ENCODE measurements at regions not wholly inside any gene's neighbourhood (a gene's known extent, or its start where the extent isn't known, plus 50 kb on each side); places are given as distances from the start of the nearest gene placed in this dataset.

DNA sequence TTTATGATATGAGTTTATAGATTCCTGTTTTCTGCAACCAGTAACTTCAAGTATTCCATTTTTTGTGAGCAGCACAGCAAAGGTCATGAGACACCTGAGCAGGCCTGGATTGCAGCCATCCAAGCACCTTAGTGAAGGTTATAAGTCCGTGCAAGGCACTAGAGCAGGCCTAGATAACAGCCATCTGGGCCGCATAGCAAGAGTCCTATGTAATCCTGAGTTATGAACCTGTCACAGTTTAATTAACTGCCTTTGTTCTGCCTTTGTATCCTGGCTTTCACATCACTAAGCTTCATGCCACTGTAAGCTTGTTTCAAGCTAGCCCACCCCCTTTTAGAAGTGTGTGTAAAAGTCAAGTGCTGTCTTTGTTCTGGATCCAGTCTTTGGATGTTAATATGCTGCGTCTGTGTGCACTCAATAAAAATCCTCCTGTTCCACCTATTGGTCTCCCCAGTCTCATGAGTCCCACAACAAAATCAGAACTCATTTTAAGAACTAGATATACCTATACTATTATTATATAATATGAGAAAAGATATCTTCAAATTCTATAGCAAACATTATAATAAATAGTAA, 556.2 kb upstream of the CHRM3 start:
- no peaks in the 10 kb centered on the region for H3K4me1 Mint-ChIP-seq
- POLR2A ChIA-PET: no interaction called here
- H3K4me1 ChIP-seq (ENCODE audit: control insufficient read depth in 2 of 2, insufficient read depth in 2 of 2, low read length in 2 of 2): no peaks in the 10 kb centered on the region
- peaks cover 4 to 32% (median 10%) of the 10 kb centered on the region in 11 donors for H3K9me3 Mint-ChIP-seq
- H3K36me3 ChIP-seq (ENCODE audit: control insufficient read depth in 2 of 3, insufficient read depth in 3 of 3, low read length in 3 of 3): no peaks in the 10 kb centered on the region
- ATAC-seq (no peak), DNase-seq (no peak)
- no peak overlapping the region for H3K4me3 Mint-ChIP-seq
- H3K27ac ChIP-seq (ENCODE audit: low read depth, low read length): no peak overlapping the region
- peaks cover 0 to 3% (median 0%) of the 10 kb centered on the region in 3 experiments for H3K9me3 ChIP-seq (ENCODE audit: control insufficient read depth in 2 of 3, low read length in 3 of 3)
- intact Hi-C loops (cut with micrococcal nuclease): no loop called here
- no peak overlapping the region for H3K27ac Mint-ChIP-seq
- H3K27me3 Mint-ChIP-seq: no peaks in the 10 kb centered on the region
- no peaks in the 10 kb centered on the region for H3K27me3 ChIP-seq (ENCODE audit: control insufficient read depth in 2 of 2, insufficient read depth in 2 of 2, low read length in 2 of 2)
- no peak overlapping the region for H3K4me3 ChIP-seq (ENCODE audit: low read length)
- H3K36me3 Mint-ChIP-seq: no peaks in the 10 kb centered on the region
- CTCF ChIA-PET: no interaction called here

DNA sequence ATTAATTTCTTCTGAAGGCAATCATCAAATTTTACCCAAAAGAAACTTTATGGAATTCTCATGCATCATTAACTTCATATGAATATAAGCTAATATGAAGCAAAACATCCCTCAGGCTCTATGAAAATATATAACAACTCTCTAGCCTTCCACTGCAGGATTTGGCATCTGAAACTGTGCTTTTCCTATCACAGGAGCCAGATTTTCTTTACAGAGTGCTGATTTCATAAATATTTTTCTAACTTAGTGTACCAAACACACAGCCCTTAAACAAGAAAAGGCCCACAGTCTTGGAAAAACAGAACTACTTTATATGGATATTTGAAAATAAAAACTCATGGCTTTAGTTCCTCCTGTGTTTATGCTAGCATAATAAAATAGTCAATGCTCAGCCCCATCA, 559.5 kb upstream of the CHRM3 start:
- Mint-ChIP-seq H3K27me3 (no peaks in the 10 kb centered on the region), H3K4me3 (no peak overlapping the region), H3K9me3 (peaks cover 6 to 34% (median 14%) of the 10 kb centered on the region in 11 donors), H3K27ac (no peak overlapping the region), H3K4me1 (no peaks in the 10 kb centered on the region), H3K36me3 (no peaks in the 10 kb centered on the region)
- Histone ChIP-seq H3K9me3 (ENCODE audit: control insufficient read depth in 2 of 3, low read length in 3 of 3) (peaks cover 0 to 3% (median 0%) of the 10 kb centered on the region in 3 experiments), H3K4me3 (ENCODE audit: low read length) (no peak overlapping the region), H3K27me3 (ENCODE audit: control insufficient read depth in 2 of 2, insufficient read depth in 2 of 2, low read length in 2 of 2) (no peaks in the 10 kb centered on the region), H3K27ac (ENCODE audit: low read depth, low read length) (no peak overlapping the region), H3K4me1 (ENCODE audit: control insufficient read depth in 2 of 2, insufficient read depth in 2 of 2, low read length in 2 of 2) (no peaks in the 10 kb centered on the region), H3K36me3 (ENCODE audit: control insufficient read depth in 2 of 3, insufficient read depth in 3 of 3, low read length in 3 of 3) (no peaks in the 10 kb centered on the region)
- CTCF ChIA-PET: no interaction called here
- POLR2A ChIA-PET: no interaction called here
- intact Hi-C loops (cut with micrococcal nuclease): no loop called here
- ATAC-seq (no peak), DNase-seq (no peak)

DNA sequence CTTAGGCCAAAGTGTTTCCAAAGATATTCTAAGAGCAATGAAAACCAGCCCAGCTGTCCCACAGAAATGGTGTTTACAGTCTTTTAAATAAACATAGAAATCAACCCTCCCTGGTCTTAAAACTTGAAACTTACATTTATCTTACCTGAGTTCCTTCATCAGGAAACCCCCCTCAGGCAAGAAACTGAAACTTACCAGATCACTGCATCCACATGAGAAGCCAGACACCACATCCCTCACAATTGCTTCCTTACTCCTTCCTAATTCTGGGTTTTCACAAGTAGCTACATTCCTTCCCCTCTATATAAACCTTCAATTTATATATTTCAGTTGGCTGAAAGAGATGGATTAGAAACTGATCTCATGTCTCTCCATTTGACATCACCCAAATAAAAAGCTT, 563.0 kb upstream of the CHRM3 start:
- H3K27me3 ChIP-seq (ENCODE audit: control insufficient read depth in 2 of 2, insufficient read depth in 2 of 2, low read length in 2 of 2): no peaks in the 10 kb centered on the region
- ChIA-PET POLR2A (no interaction called here), CTCF (no interaction called here)
- H3K9me3 ChIP-seq (ENCODE audit: control insufficient read depth in 2 of 3, low read length in 3 of 3): no peaks in the 10 kb centered on the region
- H3K27me3 Mint-ChIP-seq: no peaks in the 10 kb centered on the region
- H3K27ac Mint-ChIP-seq: no peak overlapping the region
- H3K9me3 Mint-ChIP-seq: peaks cover 0 to 14% (median 4%) of the 10 kb centered on the region in 11 donors
- no peaks in the 10 kb centered on the region for H3K36me3 ChIP-seq (ENCODE audit: control insufficient read depth in 2 of 3, insufficient read depth in 3 of 3, low read length in 3 of 3)
- no peaks in the 10 kb centered on the region for H3K4me1 ChIP-seq (ENCODE audit: control insufficient read depth in 2 of 2, insufficient read depth in 2 of 2, low read length in 2 of 2)
- H3K4me3 Mint-ChIP-seq: no peak overlapping the region
- no peak overlapping the region for H3K27ac ChIP-seq (ENCODE audit: low read depth, low read length)
- ATAC-seq: no peak
- DNase-seq: no peak
- intact Hi-C loops (cut with micrococcal nuclease): no loop called here
- H3K36me3 Mint-ChIP-seq: no peaks in the 10 kb centered on the region
- H3K4me3 ChIP-seq (ENCODE audit: low read length): no peak overlapping the region
- H3K4me1 Mint-ChIP-seq: no peaks in the 10 kb centered on the region

DNA sequence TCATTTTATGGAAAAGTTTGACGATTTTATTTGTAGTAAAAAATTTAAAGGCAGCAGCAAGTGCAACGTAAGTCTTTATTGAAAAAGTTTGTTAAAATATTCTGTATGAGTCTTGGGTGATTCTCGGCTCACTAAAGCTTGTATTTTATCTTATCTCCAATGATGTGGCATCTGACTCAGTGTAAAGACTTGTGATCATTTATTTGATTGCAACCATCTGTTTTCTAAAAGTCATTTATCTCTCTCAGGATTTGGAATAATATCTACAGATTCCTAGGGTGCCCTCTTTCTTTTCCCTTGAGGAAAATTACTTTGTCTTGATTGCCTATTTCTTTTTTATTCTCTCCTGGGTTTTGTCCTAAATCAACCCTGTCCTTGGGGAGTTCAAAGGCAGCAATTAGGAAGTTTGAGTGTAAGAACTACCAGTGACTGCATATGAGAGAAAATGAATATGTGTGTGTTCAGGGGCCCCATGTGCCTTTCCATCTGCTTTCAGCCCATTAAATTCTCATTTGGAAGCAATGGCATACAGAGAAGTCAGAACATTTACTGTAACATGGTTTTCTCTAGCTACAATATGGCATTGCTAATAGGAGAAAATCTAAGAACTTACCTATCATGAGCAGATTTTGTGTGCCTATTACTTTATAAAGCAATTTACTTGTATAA, 575.0 kb upstream of the CHRM3 start:
- Mint-ChIP-seq H3K4me1 (no peaks in the 10 kb centered on the region), H3K4me3 (no peak overlapping the region), H3K9me3 (peaks cover 2 to 25% (median 6%) of the 10 kb centered on the region in 11 donors), H3K27ac (no peak overlapping the region), H3K36me3 (no peaks in the 10 kb centered on the region), H3K27me3 (peaks cover 0 to 4% (median 0%) of the 10 kb centered on the region in 5 donors)
- Histone ChIP-seq H3K36me3 (ENCODE audit: control insufficient read depth in 2 of 3, insufficient read depth in 3 of 3, low read length in 3 of 3) (no peaks in the 10 kb centered on the region), H3K9me3 (ENCODE audit: control insufficient read depth in 2 of 3, low read length in 3 of 3) (no peaks in the 10 kb centered on the region), H3K27ac (ENCODE audit: low read depth, low read length) (no peak overlapping the region), H3K27me3 (ENCODE audit: control insufficient read depth in 2 of 2, insufficient read depth in 2 of 2, low read length in 2 of 2) (no peaks in the 10 kb centered on the region), H3K4me3 (ENCODE audit: low read length) (no peak overlapping the region), H3K4me1 (ENCODE audit: control insufficient read depth in 2 of 2, insufficient read depth in 2 of 2, low read length in 2 of 2) (no peaks in the 10 kb centered on the region)
- DNase-seq (no peak), ATAC-seq (no peak)
- ChIA-PET POLR2A (no interaction called here), CTCF (interaction anchor here (0.6 kb wide), 1 partner anchor 111 kb away, joined by 3 read pairs; no protein-coding TSS in a partner anchor)
- intact Hi-C loops (cut with micrococcal nuclease): no loop called here

DNA sequence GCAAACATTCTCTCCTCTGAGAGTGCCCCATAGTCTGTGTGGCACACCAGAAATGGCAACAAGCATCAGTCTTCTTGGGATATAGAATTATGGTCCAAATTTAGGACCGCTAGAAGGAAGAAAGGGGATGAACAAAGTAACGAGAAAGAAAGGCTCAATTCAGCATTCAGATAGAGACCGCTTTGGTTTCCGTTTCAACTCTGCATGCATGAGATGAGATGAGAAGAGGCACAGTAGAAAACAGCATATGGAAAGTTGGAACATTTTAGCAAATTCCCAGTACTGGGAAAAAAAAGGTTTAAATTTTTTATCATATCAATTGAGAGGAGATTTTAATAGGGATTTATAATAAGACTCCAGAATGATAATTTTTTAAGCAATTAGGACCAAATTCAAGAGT, 595.5 kb upstream of the CHRM3 start:
- H3K4me1 ChIP-seq (ENCODE audit: control insufficient read depth in 2 of 2, insufficient read depth in 2 of 2, low read length in 2 of 2): no peaks in the 10 kb centered on the region
- ChIA-PET POLR2A (no interaction called here), CTCF (no interaction called here)
- intact Hi-C loops (cut with micrococcal nuclease): no loop called here
- no peak overlapping the region for H3K4me3 ChIP-seq (ENCODE audit: low read length)
- Mint-ChIP-seq H3K9me3 (peaks cover 2 to 23% (median 5%) of the 10 kb centered on the region in 11 donors), H3K27me3 (no peaks in the 10 kb centered on the region), H3K36me3 (no peaks in the 10 kb centered on the region), H3K4me1 (no peaks in the 10 kb centered on the region), H3K4me3 (no peak overlapping the region), H3K27ac (no peak overlapping the region)
- H3K27me3 ChIP-seq (ENCODE audit: control insufficient read depth in 2 of 2, insufficient read depth in 2 of 2, low read length in 2 of 2): no peaks in the 10 kb centered on the region
- DNase-seq: no peak
- H3K27ac ChIP-seq (ENCODE audit: low read depth, low read length): no peak overlapping the region
- ATAC-seq: no peak
- no peaks in the 10 kb centered on the region for H3K9me3 ChIP-seq (ENCODE audit: control insufficient read depth in 2 of 3, low read length in 3 of 3)
- H3K36me3 ChIP-seq (ENCODE audit: control insufficient read depth in 2 of 3, insufficient read depth in 3 of 3, low read length in 3 of 3): no peaks in the 10 kb centered on the region

DNA sequence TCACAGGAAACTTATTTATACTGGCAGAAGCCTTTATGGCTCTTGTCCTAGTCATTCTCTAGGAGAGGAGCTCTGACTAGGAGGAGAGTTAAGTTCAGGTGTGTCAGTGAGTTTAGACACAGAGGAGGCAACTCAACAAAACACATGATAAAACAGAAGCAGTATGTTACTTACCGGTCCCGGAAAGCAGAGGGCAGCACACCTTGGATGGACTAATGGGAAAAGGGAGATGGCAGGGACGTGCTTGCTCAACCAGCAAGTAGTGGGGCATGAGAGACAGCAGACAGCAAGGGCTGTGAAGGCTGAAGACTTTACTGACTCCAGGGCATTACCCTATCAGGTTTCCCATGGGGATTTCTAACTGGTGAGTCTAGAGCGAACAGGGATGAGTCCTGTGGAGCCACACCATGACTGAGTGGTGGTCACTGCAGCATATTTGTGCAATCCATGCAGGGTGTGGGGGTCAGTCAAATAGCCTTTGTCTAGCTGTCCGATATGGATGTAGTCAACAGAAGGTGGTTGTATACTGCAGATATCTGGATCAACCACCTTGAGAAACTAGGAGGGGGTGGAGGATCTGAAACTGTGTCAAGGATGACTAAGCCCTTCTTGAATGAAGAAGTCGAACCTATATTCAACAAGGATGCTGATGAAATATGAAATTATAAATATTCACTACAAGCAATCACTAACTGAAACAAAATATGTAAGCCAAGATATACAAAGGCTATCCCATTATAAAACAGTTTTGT, 596.3 kb upstream of the CHRM3 start:
- H3K9me3 Mint-ChIP-seq: peaks cover 2 to 21% (median 7%) of the 10 kb centered on the region in 11 donors
- Histone ChIP-seq H3K4me3 (ENCODE audit: low read length) (no peak overlapping the region), H3K9me3 (ENCODE audit: control insufficient read depth in 2 of 3, low read length in 3 of 3) (no peaks in the 10 kb centered on the region), H3K27ac (ENCODE audit: low read depth, low read length) (no peak overlapping the region), H3K4me1 (ENCODE audit: control insufficient read depth in 2 of 2, insufficient read depth in 2 of 2, low read length in 2 of 2) (no peaks in the 10 kb centered on the region), H3K36me3 (ENCODE audit: control insufficient read depth in 2 of 3, insufficient read depth in 3 of 3, low read length in 3 of 3) (no peaks in the 10 kb centered on the region), H3K27me3 (ENCODE audit: control insufficient read depth in 2 of 2, insufficient read depth in 2 of 2, low read length in 2 of 2) (no peaks in the 10 kb centered on the region)
- no peak for DNase-seq
- intact Hi-C loops (cut with micrococcal nuclease): no loop called here
- H3K4me1 Mint-ChIP-seq: no peaks in the 10 kb centered on the region
- CTCF ChIA-PET: no interaction called here
- H3K27me3 Mint-ChIP-seq: no peaks in the 10 kb centered on the region
- ATAC-seq: no peak
- H3K36me3 Mint-ChIP-seq: no peaks in the 10 kb centered on the region
- H3K4me3 Mint-ChIP-seq: no peak overlapping the region
- POLR2A ChIA-PET: no interaction called here
- no peak overlapping the region for H3K27ac Mint-ChIP-seq

DNA sequence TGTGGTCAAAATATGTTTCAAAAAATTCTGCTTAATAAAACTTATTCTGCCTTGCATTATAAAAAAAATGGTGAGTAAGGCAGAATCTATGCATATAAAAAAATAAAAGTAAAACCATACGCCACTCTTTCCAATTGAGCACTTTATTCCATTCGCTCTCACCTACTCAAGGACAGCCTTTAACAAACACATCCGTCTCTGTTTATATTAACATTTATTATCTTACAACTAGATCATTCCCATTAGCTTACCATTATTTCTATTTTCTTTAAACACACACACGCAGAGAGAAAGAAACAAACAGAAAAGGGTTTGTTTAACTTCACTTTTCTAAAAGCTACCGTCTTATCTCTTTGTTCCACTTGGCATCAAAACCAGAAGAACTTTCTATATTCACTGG, 598.9 kb upstream of the CHRM3 start:
- Histone ChIP-seq H3K4me3 (ENCODE audit: low read length) (no peak overlapping the region), H3K4me1 (ENCODE audit: control insufficient read depth in 2 of 2, insufficient read depth in 2 of 2, low read length in 2 of 2) (no peaks in the 10 kb centered on the region), H3K36me3 (ENCODE audit: control insufficient read depth in 2 of 3, insufficient read depth in 3 of 3, low read length in 3 of 3) (no peaks in the 10 kb centered on the region), H3K27ac (ENCODE audit: low read depth, low read length) (no peak overlapping the region), H3K27me3 (ENCODE audit: control insufficient read depth in 2 of 2, insufficient read depth in 2 of 2, low read length in 2 of 2) (no peaks in the 10 kb centered on the region), H3K9me3 (ENCODE audit: control insufficient read depth in 2 of 3, low read length in 3 of 3) (no peaks in the 10 kb centered on the region)
- ATAC-seq: no peak
- peaks cover 0 to 12% (median 4%) of the 10 kb centered on the region in 11 donors for H3K9me3 Mint-ChIP-seq
- no peaks in the 10 kb centered on the region for H3K36me3 Mint-ChIP-seq
- POLR2A ChIA-PET: no interaction called here
- no peak for DNase-seq
- H3K4me3 Mint-ChIP-seq: no peak overlapping the region
- no peaks in the 10 kb centered on the region for H3K4me1 Mint-ChIP-seq
- CTCF ChIA-PET: no interaction called here
- H3K27me3 Mint-ChIP-seq: no peaks in the 10 kb centered on the region
- intact Hi-C loops (cut with micrococcal nuclease): no loop called here
- no peak overlapping the region for H3K27ac Mint-ChIP-seq
